Neural cell (in vitro differentiated cells): ENCODE measurements at regions not wholly inside any gene's neighbourhood (a gene's known extent, or its start where the extent isn't known, plus 50 kb on each side); places are given as distances from the start of the nearest gene placed in this dataset.

ENCODE experiments used
- H2AFZ ChIP-seq: fragments of 200-600, 300-800 bp; sonication (generic), shearing (Covaris generic); 2 replicates; pipeline ENCODE4 v1.6.0; 2014; ENCODE audit warnings: low read depth, mild to moderate bottlenecking, antibody characterized with exemption, low read length, moderate library complexity
- H3F3A ChIP-seq: fragments of 200-600 bp; shearing (Covaris generic); 2 replicates; pipeline ENCODE4 v1.6.1; 2016; ENCODE audit warnings: mild to moderate bottlenecking, moderate library complexity, mixed read lengths, antibody characterized with exemption, low read length; ENCODE audit not compliant: insufficient read depth, poor library complexity, severe bottlenecking
- H3K27ac ChIP-seq: fragments of 200-600, 300-800 bp; sonication (generic), shearing (Covaris generic); 2 replicates; pipeline ENCODE4 v1.5.1; 2014; ENCODE audit warnings: mild to moderate bottlenecking, low read length, moderate library complexity
- H3K27me3 ChIP-seq: fragments of 300-800, 200-600 bp; sonication (generic), shearing (Covaris generic); 2 replicates; pipeline ENCODE4 v1.6.0; 2014; ENCODE audit warnings: mild to moderate bottlenecking, low read depth, low read length, moderate library complexity; ENCODE audit not compliant: insufficient read depth
- H3K36me3 ChIP-seq: fragments of 300-800, 200-600 bp; sonication (generic), shearing (Covaris generic); 2 replicates; pipeline ENCODE4 v1.5.1; 2014; ENCODE audit warnings: mild to moderate bottlenecking, antibody characterized with exemption, low read length, moderate library complexity; ENCODE audit not compliant: insufficient read depth
- H3K4me2 ChIP-seq: fragments of 300-800, 200-600 bp; sonication (generic), shearing (Covaris generic); 2 replicates; pipeline ENCODE4 v1.6.0; 2014; ENCODE audit warnings: mild to moderate bottlenecking, low read length
- H3K4me3 ChIP-seq: fragments of 300-800, 200-600 bp; sonication (generic), shearing (Covaris generic); 2 replicates; pipeline ENCODE4 v1.5.1; 2014; ENCODE audit warnings: mild to moderate bottlenecking, low read length, moderate library complexity
- H3K79me2 ChIP-seq: fragments of 200-600 bp; shearing (Covaris generic); replicated peaks from 2 replicates; pipeline ENCODE4 v1.6.0; 2014; ENCODE audit warnings: mild to moderate bottlenecking, low read length, moderate library complexity; ENCODE audit not compliant: insufficient read depth
- H3K9ac ChIP-seq: fragments of 300-800, 200-600 bp; sonication (generic), shearing (Covaris generic); 2 replicates; pipeline ENCODE4 v1.6.1; 2016; ENCODE audit warnings: mild to moderate bottlenecking, low read length, mixed read lengths
- H3K9me2 ChIP-seq: fragments of 200-600 bp; shearing (Covaris generic); 2 replicates; pipeline ENCODE4 v1.6.1; 2016; ENCODE audit warnings: mild to moderate bottlenecking, low read length, mixed read lengths; ENCODE audit not compliant: insufficient read depth
- H3K9me3 ChIP-seq: fragments of 200-600, 300-800 bp; sonication (generic), shearing (Covaris generic); 2 replicates; pipeline ENCODE4 v1.6.1; 2016; ENCODE audit warnings: mild to moderate bottlenecking, mixed run types, low read length, moderate library complexity, mixed read lengths
- H4K20me1 ChIP-seq: fragments of 200-600 bp; shearing (Covaris generic); 2 replicates; pipeline ENCODE4 v1.6.1; 2016; ENCODE audit warnings: mild to moderate bottlenecking, mixed run types; ENCODE audit not compliant: insufficient read depth
- EP300 ChIP-seq: fragments of 450-650 bp; conservative IDR thresholded peaks from 2 replicates; pipeline ENCODE4 v1.6.1; 2014; ENCODE audit warnings: antibody characterized with exemption, mild to moderate bottlenecking, moderate library complexity; ENCODE audit not compliant: poor library complexity, severe bottlenecking
- EZH2 ChIP-seq: fragments of 200-600, 300-800 bp; shearing (Covaris generic), sonication (generic); IDR thresholded peaks from 2 replicates; pipeline ENCODE4 v1.6.1; 2014; ENCODE audit warnings: antibody characterized with exemption, low read length, borderline replicate concordance, mild to moderate bottlenecking; ENCODE audit not compliant: insufficient read depth, poor library complexity, severe bottlenecking
- MXI1 ChIP-seq: fragments of 450-650 bp; conservative IDR thresholded peaks from 2 replicates; pipeline ENCODE4 v1.6.1; 2014; ENCODE audit warnings: antibody characterized with exemption, mild to moderate bottlenecking; ENCODE audit not compliant: poor library complexity, severe bottlenecking
- POLR2AphosphoS5 ChIP-seq: IDR thresholded peaks from 2 replicates; pipeline ENCODE4 v1.6.1; 2012
- RAD21 ChIP-seq: fragments of 450-650 bp; conservative IDR thresholded peaks from 2 replicates; pipeline ENCODE4 v1.6.1; 2014; ENCODE audit warnings: antibody characterized with exemption, mild to moderate bottlenecking, moderate library complexity
- REST ChIP-seq: IDR thresholded peaks from 2 replicates; pipeline ENCODE4 v1.6.1; 2012; ENCODE audit warnings: borderline replicate concordance
- SMC3 ChIP-seq: fragments of 450-650 bp; conservative IDR thresholded peaks from 2 replicates; pipeline ENCODE4 v1.6.1; 2014; ENCODE audit warnings: antibody characterized with exemption, mild to moderate bottlenecking, moderate library complexity; ENCODE audit not compliant: poor library complexity
- TAF1 ChIP-seq: IDR thresholded peaks from 2 replicates; pipeline ENCODE4 v1.6.1; 2012; ENCODE audit warnings: low read depth
- TF ChIP-seq, protein P1 (sequence below): fragments of 450-650 bp; IDR thresholded peaks from 2 replicates; pipeline ENCODE4 v1.5.1; 2014; ENCODE audit warnings: antibody characterized with exemption, mild to moderate bottlenecking, moderate library complexity; ENCODE audit not compliant: poor library complexity, severe bottlenecking

DNA sequence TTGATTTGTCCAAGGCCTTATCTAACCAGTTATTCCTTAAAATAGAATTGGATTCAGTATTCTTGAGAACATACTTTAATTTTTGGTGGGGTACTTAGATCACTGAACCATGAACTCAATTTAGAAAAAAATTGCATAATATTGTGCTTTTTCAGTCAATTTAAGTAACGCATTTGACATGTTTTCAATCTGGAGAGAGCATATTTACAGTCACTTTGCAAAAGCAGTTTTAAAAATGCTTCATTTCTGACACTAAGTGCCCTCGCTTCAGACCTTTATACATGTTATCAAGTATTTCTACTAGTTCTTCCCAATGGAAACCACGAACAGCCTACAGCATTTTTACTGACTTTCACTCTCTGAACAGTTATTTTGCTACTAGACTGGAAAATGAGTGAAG, 257.1 kb upstream of the NDST4 start:
- Histone ChIP-seq H3K79me2 (no peaks in the 10 kb centered on the region), H3K9me2 (no peaks in the 10 kb centered on the region), H3K27me3 (no peaks in the 10 kb centered on the region), H3F3A (no peaks in the 10 kb centered on the region), H4K20me1 (no peaks in the 10 kb centered on the region), H2AFZ (no peak overlapping the region), H3K9ac (no peak overlapping the region), H3K9me3 (no peaks in the 10 kb centered on the region), H3K36me3 (no peaks in the 10 kb centered on the region), H3K4me3 (no peak overlapping the region), H3K27ac (no peak overlapping the region), H3K4me2 (no peak overlapping the region)
- TF ChIP-seq, protein P1, sequence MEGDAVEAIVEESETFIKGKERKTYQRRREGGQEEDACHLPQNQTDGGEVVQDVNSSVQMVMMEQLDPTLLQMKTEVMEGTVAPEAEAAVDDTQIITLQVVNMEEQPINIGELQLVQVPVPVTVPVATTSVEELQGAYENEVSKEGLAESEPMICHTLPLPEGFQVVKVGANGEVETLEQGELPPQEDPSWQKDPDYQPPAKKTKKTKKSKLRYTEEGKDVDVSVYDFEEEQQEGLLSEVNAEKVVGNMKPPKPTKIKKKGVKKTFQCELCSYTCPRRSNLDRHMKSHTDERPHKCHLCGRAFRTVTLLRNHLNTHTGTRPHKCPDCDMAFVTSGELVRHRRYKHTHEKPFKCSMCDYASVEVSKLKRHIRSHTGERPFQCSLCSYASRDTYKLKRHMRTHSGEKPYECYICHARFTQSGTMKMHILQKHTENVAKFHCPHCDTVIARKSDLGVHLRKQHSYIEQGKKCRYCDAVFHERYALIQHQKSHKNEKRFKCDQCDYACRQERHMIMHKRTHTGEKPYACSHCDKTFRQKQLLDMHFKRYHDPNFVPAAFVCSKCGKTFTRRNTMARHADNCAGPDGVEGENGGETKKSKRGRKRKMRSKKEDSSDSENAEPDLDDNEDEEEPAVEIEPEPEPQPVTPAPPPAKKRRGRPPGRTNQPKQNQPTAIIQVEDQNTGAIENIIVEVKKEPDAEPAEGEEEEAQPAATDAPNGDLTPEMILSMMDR = no peak
- peak; percentile 87 for TF ChIP-seq POLR2AphosphoS5
- TF ChIP-seq EP300 = peak; percentile 82

DNA sequence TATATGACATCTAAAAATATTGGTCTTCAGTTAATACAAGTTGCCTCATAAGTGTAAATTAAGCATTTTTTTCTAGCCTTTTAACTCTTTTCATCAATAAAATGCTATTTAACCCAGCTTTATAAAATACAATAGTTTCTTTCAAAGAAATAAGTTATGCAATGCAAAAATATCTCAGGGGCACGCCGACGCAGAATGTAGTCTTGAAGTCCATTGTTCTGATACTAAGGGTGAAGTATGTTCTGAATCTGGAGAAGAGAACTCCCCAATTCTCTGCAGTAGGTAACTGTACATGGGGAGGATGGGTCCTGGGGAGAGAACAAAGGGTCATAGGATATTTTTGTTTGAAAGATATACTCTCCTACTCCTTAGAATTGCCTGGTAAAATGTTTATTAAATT, 256.6 kb upstream of the NDST4 start:
- Histone ChIP-seq H3F3A (no peaks in the 10 kb centered on the region), H3K9ac (no peak overlapping the region), H3K4me2 (no peak overlapping the region), H3K27me3 (no peaks in the 10 kb centered on the region), H3K9me3 (no peaks in the 10 kb centered on the region), H3K9me2 (no peaks in the 10 kb centered on the region), H3K79me2 (no peaks in the 10 kb centered on the region), H3K4me3 (no peak overlapping the region), H3K36me3 (no peaks in the 10 kb centered on the region), H4K20me1 (no peaks in the 10 kb centered on the region), H2AFZ (no peak overlapping the region), H3K27ac (no peak overlapping the region)
- TF ChIP-seq TAF1 (no peak), EZH2 (no peak), RAD21 (no peak), POLR2AphosphoS5 (no peak), REST (no peak), MXI1 (no peak), EP300 (no peak), SMC3 (no peak)
- TF ChIP-seq, protein P1 = no peak
